Smooth muscle cell (in vitro differentiated cells): ENCODE measurements at regions not wholly inside any gene's neighbourhood (a gene's known extent, or its start where the extent isn't known, plus 50 kb on each side); places are given as distances from the start of the nearest gene placed in this dataset.

Source experiments
- DNase-seq: peaks from one replicate; lab custom pipeline; 2025; ENCODE audit not compliant: unreplicated experiment; lab: John Stamatoyannopoulos, UW
- H2AFZ ChIP-seq: fragments of 200-600 bp; sonication (generic); 2 replicates; pipeline ENCODE4 v1.6.0; 2016; ENCODE audit warnings: antibody characterized with exemption, low read depth, mild to moderate bottlenecking
- H3F3A ChIP-seq: fragments of 200-600 bp; sonication (generic); 2 replicates; pipeline ENCODE4 v1.6.0; 2017; ENCODE audit warnings: antibody characterized with exemption, low read depth
- H3K27ac ChIP-seq: fragments of 200-600 bp; sonication (generic); 2 replicates; pipeline ENCODE4 v1.5.1; 2016; ENCODE audit warnings: low read depth, mild to moderate bottlenecking
- H3K27me3 ChIP-seq: fragments of 200-600 bp; sonication (generic); 2 replicates; pipeline ENCODE4 v1.6.1; 2016; ENCODE audit warnings: low read depth, mild to moderate bottlenecking
- H3K36me3 ChIP-seq: fragments of 200-600 bp; sonication (generic); 2 replicates; pipeline ENCODE4 v1.5.1; 2016; ENCODE audit warnings: low read depth
- H3K4me1 ChIP-seq: fragments of 200-600 bp; sonication (generic); 2 replicates; pipeline ENCODE4 v1.5.1; 2016; ENCODE audit warnings: low read depth
- H3K4me2 ChIP-seq: fragments of 200-600 bp; sonication (generic); 2 replicates; pipeline ENCODE4 v1.6.0; 2016; ENCODE audit warnings: mild to moderate bottlenecking
- H3K4me3 ChIP-seq: fragments of 200-600 bp; sonication (generic); 2 replicates; pipeline ENCODE4 v1.5.1; 2016; ENCODE audit warnings: mild to moderate bottlenecking
- H3K79me2 ChIP-seq: fragments of 200-600 bp; sonication (generic); 2 replicates; pipeline ENCODE4 v1.6.0; 2016; ENCODE audit warnings: low read depth, mild to moderate bottlenecking
- H3K9ac ChIP-seq: fragments of 200-600 bp; sonication (generic); 2 replicates; pipeline ENCODE4 v1.6.0; 2016; ENCODE audit warnings: low read depth
- H3K9me3 ChIP-seq: fragments of 200-600 bp; sonication (generic); replicated peaks from 2 replicates; pipeline ENCODE4 v1.5.1; 2016; ENCODE audit warnings: low read depth
- H4K20me1 ChIP-seq: fragments of 200-600 bp; sonication (generic); 2 replicates; pipeline ENCODE4 v1.6.0; 2016; ENCODE audit warnings: low read depth
- WGBS: methylation state at CpG from one replicate; pipeline ENCODE4 v1.1.7; 2016; ENCODE audit warnings: low lambda C conversion rate; 5-methylcytosine and 5-hydroxymethylcytosine counted together
- TF ChIP-seq, protein P1 (sequence below): fragments of 200-600 bp; sonication (generic); IDR thresholded peaks from 2 replicates; pipeline ENCODE4 v1.5.1; 2017; ENCODE audit warnings: borderline replicate concordance, mild to moderate bottlenecking, antibody characterized with exemption; ENCODE audit not compliant: insufficient read depth, poor library complexity, severe bottlenecking

DNA sequence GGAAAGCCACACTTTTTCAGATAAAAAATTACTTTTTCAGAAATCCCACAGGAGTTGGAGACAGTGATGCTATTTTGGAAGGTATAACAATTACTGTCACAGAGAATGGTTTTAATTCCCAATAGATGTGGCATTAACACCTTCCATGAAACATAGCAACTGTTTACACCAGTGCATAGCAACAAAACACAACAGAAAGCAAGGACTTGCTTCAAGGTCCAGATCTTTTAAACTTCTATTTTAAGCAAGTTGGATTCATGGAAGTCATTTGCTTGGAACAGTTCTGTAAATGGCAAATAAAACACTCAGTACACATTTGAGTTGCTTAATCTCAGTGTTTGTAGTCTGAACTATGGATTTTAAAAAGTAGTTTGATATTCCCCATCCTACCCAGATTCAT lies 385.9 kb upstream of the SPRY2 start:
- Histone ChIP-seq H2AFZ (no peak overlapping the region), H3K36me3 (no peaks in the 10 kb centered on the region), H3K79me2 (no peaks in the 10 kb centered on the region), H3K4me2 (no peak overlapping the region), H3K4me3 (no peak overlapping the region), H3K4me1 (no peaks in the 10 kb centered on the region), H3K27me3 (no peaks in the 10 kb centered on the region), H3K9me3 (no peaks in the 10 kb centered on the region), H3K27ac (no peak overlapping the region), H4K20me1 (no peaks in the 10 kb centered on the region), H3F3A (no peaks in the 10 kb centered on the region), H3K9ac (no peak overlapping the region)
- TF ChIP-seq, protein P1, sequence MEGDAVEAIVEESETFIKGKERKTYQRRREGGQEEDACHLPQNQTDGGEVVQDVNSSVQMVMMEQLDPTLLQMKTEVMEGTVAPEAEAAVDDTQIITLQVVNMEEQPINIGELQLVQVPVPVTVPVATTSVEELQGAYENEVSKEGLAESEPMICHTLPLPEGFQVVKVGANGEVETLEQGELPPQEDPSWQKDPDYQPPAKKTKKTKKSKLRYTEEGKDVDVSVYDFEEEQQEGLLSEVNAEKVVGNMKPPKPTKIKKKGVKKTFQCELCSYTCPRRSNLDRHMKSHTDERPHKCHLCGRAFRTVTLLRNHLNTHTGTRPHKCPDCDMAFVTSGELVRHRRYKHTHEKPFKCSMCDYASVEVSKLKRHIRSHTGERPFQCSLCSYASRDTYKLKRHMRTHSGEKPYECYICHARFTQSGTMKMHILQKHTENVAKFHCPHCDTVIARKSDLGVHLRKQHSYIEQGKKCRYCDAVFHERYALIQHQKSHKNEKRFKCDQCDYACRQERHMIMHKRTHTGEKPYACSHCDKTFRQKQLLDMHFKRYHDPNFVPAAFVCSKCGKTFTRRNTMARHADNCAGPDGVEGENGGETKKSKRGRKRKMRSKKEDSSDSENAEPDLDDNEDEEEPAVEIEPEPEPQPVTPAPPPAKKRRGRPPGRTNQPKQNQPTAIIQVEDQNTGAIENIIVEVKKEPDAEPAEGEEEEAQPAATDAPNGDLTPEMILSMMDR = no peak
- DNase-seq = no peak

DNA sequence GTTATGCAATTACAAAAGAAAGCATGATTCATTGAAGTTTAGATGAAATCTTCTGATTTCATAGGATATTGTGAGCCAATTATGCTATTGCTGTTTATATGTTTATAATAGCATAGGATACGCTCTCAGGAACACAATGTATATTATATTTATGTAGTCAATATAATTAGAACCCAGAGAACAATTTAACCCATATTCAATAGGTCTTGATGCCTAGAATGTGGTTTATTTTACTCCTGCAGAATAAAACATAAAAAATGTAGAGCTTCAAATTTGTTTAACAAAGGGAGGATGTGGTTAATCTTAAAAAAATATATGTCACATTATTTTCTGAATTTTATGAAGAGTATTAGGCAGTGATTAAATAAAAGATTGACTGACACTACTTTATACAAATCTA lies 380.8 kb upstream of the SPRY2 start:
- no peak overlapping the region for H3K27ac ChIP-seq
- no peaks in the 10 kb centered on the region for H3K9me3 ChIP-seq
- no peak overlapping the region for H3K4me2 ChIP-seq
- H3F3A ChIP-seq = no peaks in the 10 kb centered on the region
- WGBS = 54% methylated on average over 1 of the region's 1 CpG
- no peak for DNase-seq
- no peaks in the 10 kb centered on the region for H4K20me1 ChIP-seq
- peaks cover 3% of the 10 kb centered on the region for H3K4me1 ChIP-seq
- no peak overlapping the region for H3K9ac ChIP-seq
- H2AFZ ChIP-seq = no peak overlapping the region
- no peak overlapping the region for H3K4me3 ChIP-seq
- TF ChIP-seq, protein P1 = no peak
- H3K27me3 ChIP-seq = no peaks in the 10 kb centered on the region
- no peaks in the 10 kb centered on the region for H3K36me3 ChIP-seq
- H3K79me2 ChIP-seq = no peaks in the 10 kb centered on the region

DNA sequence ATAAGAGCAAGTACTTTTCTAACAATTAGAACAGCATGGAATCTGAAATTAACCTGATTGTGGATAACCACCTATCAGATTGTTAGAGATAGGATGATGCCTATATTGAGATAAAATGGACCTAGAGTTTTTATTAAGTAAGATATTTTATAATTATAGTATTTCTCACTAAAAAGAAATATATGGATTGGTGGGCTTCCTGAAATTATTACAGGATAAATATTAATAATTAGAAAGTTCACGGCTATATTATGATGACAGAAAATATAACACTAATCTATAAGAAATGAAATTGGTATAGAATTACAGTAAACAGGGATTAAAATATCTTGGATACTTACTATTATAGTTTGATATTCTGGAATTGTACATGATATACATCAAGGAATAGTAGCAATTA lies 378.0 kb upstream of the SPRY2 start:
- WGBS = 89% methylated on average over 1 of the region's 1 CpG

DNA sequence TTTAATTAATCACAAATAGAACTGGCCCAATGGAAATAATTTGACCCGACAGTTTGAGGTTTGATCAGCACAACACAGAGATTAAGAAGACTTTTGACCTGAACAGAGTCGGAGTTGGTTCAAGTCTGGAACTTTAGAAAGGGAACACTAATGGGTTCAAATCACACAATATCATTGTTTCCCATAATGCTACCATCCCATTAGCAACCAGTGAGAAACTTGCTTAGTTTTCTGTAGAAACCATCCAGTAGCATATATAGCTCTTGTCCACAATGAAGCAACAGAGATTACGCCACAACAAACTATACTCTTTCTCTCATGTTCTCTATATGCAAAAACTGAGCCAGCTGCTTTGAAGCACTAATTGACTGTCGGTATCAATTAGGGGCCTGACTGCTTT lies 376.9 kb upstream of the SPRY2 start:
- no peaks in the 10 kb centered on the region for H4K20me1 ChIP-seq
- H3K4me2 ChIP-seq = no peak overlapping the region
- TF ChIP-seq, protein P1 = no peak
- H3K4me1 ChIP-seq = peaks cover 7% of the 10 kb centered on the region
- no peaks in the 10 kb centered on the region for H3K36me3 ChIP-seq
- H3K9me3 ChIP-seq = no peaks in the 10 kb centered on the region
- no peak overlapping the region for H3K9ac ChIP-seq
- no peaks in the 10 kb centered on the region for H3F3A ChIP-seq
- 90% methylated on average over 4 of the region's 4 CpGs for WGBS
- H3K79me2 ChIP-seq = no peaks in the 10 kb centered on the region
- no peak overlapping the region for H3K27ac ChIP-seq
- no peak overlapping the region for H3K4me3 ChIP-seq
- no peaks in the 10 kb centered on the region for H3K27me3 ChIP-seq
- no peak for DNase-seq
- H2AFZ ChIP-seq = no peak overlapping the region

More for the DNA sequence above, 378.0 kb upstream of the SPRY2 start:
- H3K36me3 ChIP-seq = no peaks in the 10 kb centered on the region
- no peaks in the 10 kb centered on the region for H3K9me3 ChIP-seq
- no peaks in the 10 kb centered on the region for H4K20me1 ChIP-seq
- H3K4me2 ChIP-seq = no peak overlapping the region
- no peak overlapping the region for H3K9ac ChIP-seq
- DNase-seq = no peak
- H3K4me1 ChIP-seq = peaks cover 7% of the 10 kb centered on the region
- no peak overlapping the region for H3K4me3 ChIP-seq
- TF ChIP-seq, protein P1 = no peak
- H3F3A ChIP-seq = no peaks in the 10 kb centered on the region
- H2AFZ ChIP-seq = no peak overlapping the region
- no peaks in the 10 kb centered on the region for H3K79me2 ChIP-seq
- H3K27ac ChIP-seq = no peak overlapping the region
- H3K27me3 ChIP-seq = no peaks in the 10 kb centered on the region
